Smooth muscle cell (in vitro differentiated cells): ENCODE measurements at regions not wholly inside any gene's neighbourhood (a gene's known extent, or its start where the extent isn't known, plus 50 kb on each side); places are given as distances from the start of the nearest gene placed in this dataset.

ENCODE experiments used
- DNase-seq: peaks from one replicate; lab custom pipeline; 2025; ENCODE audit not compliant: unreplicated experiment; lab: John Stamatoyannopoulos, UW
- H2AFZ ChIP-seq: fragments of 200-600 bp; sonication (generic); 2 replicates; pipeline ENCODE4 v1.6.0; 2016; ENCODE audit warnings: antibody characterized with exemption, low read depth, mild to moderate bottlenecking
- H3F3A ChIP-seq: fragments of 200-600 bp; sonication (generic); 2 replicates; pipeline ENCODE4 v1.6.0; 2017; ENCODE audit warnings: antibody characterized with exemption, low read depth
- H3K27ac ChIP-seq: fragments of 200-600 bp; sonication (generic); 2 replicates; pipeline ENCODE4 v1.5.1; 2016; ENCODE audit warnings: low read depth, mild to moderate bottlenecking
- H3K27me3 ChIP-seq: fragments of 200-600 bp; sonication (generic); 2 replicates; pipeline ENCODE4 v1.6.1; 2016; ENCODE audit warnings: low read depth, mild to moderate bottlenecking
- H3K36me3 ChIP-seq: fragments of 200-600 bp; sonication (generic); 2 replicates; pipeline ENCODE4 v1.5.1; 2016; ENCODE audit warnings: low read depth
- H3K4me1 ChIP-seq: fragments of 200-600 bp; sonication (generic); 2 replicates; pipeline ENCODE4 v1.5.1; 2016; ENCODE audit warnings: low read depth
- H3K4me2 ChIP-seq: fragments of 200-600 bp; sonication (generic); 2 replicates; pipeline ENCODE4 v1.6.0; 2016; ENCODE audit warnings: mild to moderate bottlenecking
- H3K4me3 ChIP-seq: fragments of 200-600 bp; sonication (generic); 2 replicates; pipeline ENCODE4 v1.5.1; 2016; ENCODE audit warnings: mild to moderate bottlenecking
- H3K79me2 ChIP-seq: fragments of 200-600 bp; sonication (generic); 2 replicates; pipeline ENCODE4 v1.6.0; 2016; ENCODE audit warnings: low read depth, mild to moderate bottlenecking
- H3K9ac ChIP-seq: fragments of 200-600 bp; sonication (generic); 2 replicates; pipeline ENCODE4 v1.6.0; 2016; ENCODE audit warnings: low read depth
- H3K9me3 ChIP-seq: fragments of 200-600 bp; sonication (generic); replicated peaks from 2 replicates; pipeline ENCODE4 v1.5.1; 2016; ENCODE audit warnings: low read depth
- H4K20me1 ChIP-seq: fragments of 200-600 bp; sonication (generic); 2 replicates; pipeline ENCODE4 v1.6.0; 2016; ENCODE audit warnings: low read depth
- WGBS: methylation state at CpG from one replicate; pipeline ENCODE4 v1.1.7; 2016; ENCODE audit warnings: low lambda C conversion rate; 5-methylcytosine and 5-hydroxymethylcytosine counted together
- TF ChIP-seq, protein P1 (sequence below): fragments of 200-600 bp; sonication (generic); IDR thresholded peaks from 2 replicates; pipeline ENCODE4 v1.5.1; 2017; ENCODE audit warnings: borderline replicate concordance, mild to moderate bottlenecking, antibody characterized with exemption; ENCODE audit not compliant: insufficient read depth, poor library complexity, severe bottlenecking

DNA sequence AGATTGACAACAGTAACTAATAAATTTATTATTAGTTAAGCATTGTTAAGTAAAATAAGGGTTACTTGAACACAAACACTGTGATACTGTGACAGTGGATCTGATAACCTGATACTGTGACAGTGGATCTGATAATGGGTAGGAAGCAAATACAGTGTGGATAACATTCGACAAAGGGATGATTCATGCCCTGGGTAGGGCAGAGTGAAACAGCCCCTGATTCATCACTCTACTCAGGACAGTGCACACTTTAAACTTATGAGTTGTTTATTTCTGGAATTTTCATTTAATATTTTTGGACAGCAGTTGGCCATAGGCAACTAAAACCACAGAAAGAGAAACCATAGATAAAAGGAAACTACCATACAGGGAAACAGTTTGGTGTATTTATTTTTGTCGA lies 60.8 kb upstream of the CTSC start:
- Histone ChIP-seq H3K4me1 (peaks cover 16% of the 10 kb centered on the region), H2AFZ (no peak overlapping the region), H3K79me2 (no peaks in the 10 kb centered on the region), H3K27ac (peak overlapping the region; percentile 71), H3K4me3 (no peak overlapping the region), H3K9me3 (no peaks in the 10 kb centered on the region), H3K9ac (no peak overlapping the region), H3K27me3 (no peaks in the 10 kb centered on the region), H3F3A (peaks cover 4% of the 10 kb centered on the region), H3K36me3 (no peaks in the 10 kb centered on the region), H3K4me2 (peak overlapping the region; percentile 21), H4K20me1 (no peaks in the 10 kb centered on the region)
- WGBS, result 11% methylated on average over 2 of the region's 2 CpGs
- TF ChIP-seq, protein P1, sequence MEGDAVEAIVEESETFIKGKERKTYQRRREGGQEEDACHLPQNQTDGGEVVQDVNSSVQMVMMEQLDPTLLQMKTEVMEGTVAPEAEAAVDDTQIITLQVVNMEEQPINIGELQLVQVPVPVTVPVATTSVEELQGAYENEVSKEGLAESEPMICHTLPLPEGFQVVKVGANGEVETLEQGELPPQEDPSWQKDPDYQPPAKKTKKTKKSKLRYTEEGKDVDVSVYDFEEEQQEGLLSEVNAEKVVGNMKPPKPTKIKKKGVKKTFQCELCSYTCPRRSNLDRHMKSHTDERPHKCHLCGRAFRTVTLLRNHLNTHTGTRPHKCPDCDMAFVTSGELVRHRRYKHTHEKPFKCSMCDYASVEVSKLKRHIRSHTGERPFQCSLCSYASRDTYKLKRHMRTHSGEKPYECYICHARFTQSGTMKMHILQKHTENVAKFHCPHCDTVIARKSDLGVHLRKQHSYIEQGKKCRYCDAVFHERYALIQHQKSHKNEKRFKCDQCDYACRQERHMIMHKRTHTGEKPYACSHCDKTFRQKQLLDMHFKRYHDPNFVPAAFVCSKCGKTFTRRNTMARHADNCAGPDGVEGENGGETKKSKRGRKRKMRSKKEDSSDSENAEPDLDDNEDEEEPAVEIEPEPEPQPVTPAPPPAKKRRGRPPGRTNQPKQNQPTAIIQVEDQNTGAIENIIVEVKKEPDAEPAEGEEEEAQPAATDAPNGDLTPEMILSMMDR, result no peak
- DNase-seq, result no peak

GRCh38 chr11:88390254-88390653 lies 52.7 kb upstream of the CTSC start:
- Histone ChIP-seq H3K9ac (no peak overlapping the region), H3K4me3 (no peak overlapping the region), H3K4me2 (no peak overlapping the region), H3K27ac (no peak overlapping the region), H2AFZ (no peak overlapping the region), H3K36me3 (no peaks in the 10 kb centered on the region), H3K79me2 (no peaks in the 10 kb centered on the region), H3K27me3 (no peaks in the 10 kb centered on the region), H3K4me1 (no peaks in the 10 kb centered on the region), H3K9me3 (no peaks in the 10 kb centered on the region), H4K20me1 (no peaks in the 10 kb centered on the region), H3F3A (no peaks in the 10 kb centered on the region)
- 97% methylated on average over 1 of the region's 1 CpG for WGBS
- TF ChIP-seq, protein P1, result no peak
- DNase-seq, result no peak

GRCh38 chr11:88387957-88388356 lies 50.4 kb upstream of the CTSC start:
- Histone ChIP-seq H3K79me2 (no peaks in the 10 kb centered on the region), H3K4me2 (no peak overlapping the region), H3F3A (peaks cover 3% of the 10 kb centered on the region), H3K27ac (no peak overlapping the region), H2AFZ (no peak overlapping the region), H3K9me3 (no peaks in the 10 kb centered on the region), H3K9ac (no peak overlapping the region), H3K36me3 (no peaks in the 10 kb centered on the region), H3K4me3 (no peak overlapping the region), H3K27me3 (no peaks in the 10 kb centered on the region), H3K4me1 (peaks cover 9% of the 10 kb centered on the region), H4K20me1 (no peaks in the 10 kb centered on the region)
- TF ChIP-seq, protein P1, result no peak
- DNase-seq, result no peak
